SU-DHL-6 (cell line): ENCODE measurements at regions not wholly inside any gene's neighbourhood (a gene's known extent, or its start where the extent isn't known, plus 50 kb on each side); places are given as distances from the start of the nearest gene placed in this dataset.

Source experiments
- H2AFZ ChIP-seq: fragments of 200-600 bp; sonication (generic); 2 replicates; pipeline ENCODE4 v1.6.1; 2014; ENCODE audit warnings: low read depth, mild to moderate bottlenecking, moderate library complexity, mixed read lengths, antibody characterized with exemption, low read length; ENCODE audit not compliant: severe bottlenecking
- H3F3A ChIP-seq: fragments of 200-600 bp; shearing (Covaris generic); 2 replicates; pipeline ENCODE4 v1.6.0; 2016; ENCODE audit warnings: antibody characterized with exemption, mild to moderate bottlenecking; ENCODE audit not compliant: insufficient read depth
- H3K27ac ChIP-seq: fragments of 200-600 bp; sonication (generic); 2 replicates; pipeline ENCODE4 v1.5.1; 2016; ENCODE audit warnings: low read depth, mild to moderate bottlenecking, low read length, moderate library complexity, mixed read lengths
- H3K27me3 ChIP-seq: fragments of 200-600 bp; sonication (generic), shearing (Covaris generic); 2 replicates; pipeline ENCODE4 v1.6.0; 2014; ENCODE audit warnings: mild to moderate bottlenecking, low read length
- H3K36me3 ChIP-seq: fragments of 200-600 bp; sonication (generic); 2 replicates; pipeline ENCODE4 v1.6.1; 2014; ENCODE audit warnings: mild to moderate bottlenecking, low read length, mixed read lengths
- H3K4me2 ChIP-seq: fragments of 300-600, 200-600 bp; shearing (Covaris generic), sonication (generic); 2 replicates; pipeline ENCODE4 v1.6.0; 2014; ENCODE audit warnings: low read length, low read depth, mild to moderate bottlenecking; ENCODE audit not compliant: poor library complexity, severe bottlenecking
- H3K4me3 ChIP-seq: fragments of 200-600 bp; sonication (generic); 2 replicates; pipeline ENCODE4 v1.5.1; 2014; ENCODE audit warnings: antibody characterized with exemption, low read length, mild to moderate bottlenecking, mixed read lengths; ENCODE audit not compliant: insufficient read depth, poor library complexity, severe bottlenecking
- H3K79me2 ChIP-seq: fragments of 200-600 bp; sonication (generic); 2 replicates; pipeline ENCODE4 v1.6.1; 2014; ENCODE audit warnings: mild to moderate bottlenecking, low read length, moderate library complexity; ENCODE audit not compliant: insufficient read depth
- H3K9ac ChIP-seq: fragments of 200-600 bp; sonication (generic); 2 replicates; pipeline ENCODE4 v1.7.0; 2014; ENCODE audit warnings: mild to moderate bottlenecking, low read length
- H3K9me2 ChIP-seq: fragments of 200-600 bp; sonication (generic); replicated peaks from 2 replicates; pipeline ENCODE4 v1.6.1; 2014; ENCODE audit warnings: low read length; ENCODE audit not compliant: insufficient read depth
- H3K9me3 ChIP-seq: fragments of 200-600 bp; sonication (generic); 2 replicates; pipeline ENCODE4 v1.6.1; 2014; ENCODE audit warnings: low read length, mixed read lengths; ENCODE audit not compliant: insufficient read depth
- H4K20me1 ChIP-seq: fragments of 200-600 bp; sonication (generic); 2 replicates; pipeline ENCODE4 v1.6.1; 2014; ENCODE audit warnings: low read depth, mild to moderate bottlenecking, antibody characterized with exemption, low read length, moderate library complexity, mixed read lengths
- EZH2phosphoT487 ChIP-seq: fragments of 200-600 bp; sonication (generic), shearing (Covaris generic); conservative IDR thresholded peaks from 2 replicates; pipeline ENCODE4 v1.6.1; 2018; ENCODE audit warnings: mild to moderate bottlenecking, antibody characterized with exemption, low read length, moderate library complexity, mixed read lengths
- TF ChIP-seq, protein P1 (sequence below): fragments of 200-600 bp; sonication (generic); IDR thresholded peaks from one replicate; pipeline ENCODE4 v1.5.1; 2017; ENCODE audit warnings: antibody characterized with exemption, mild to moderate bottlenecking, low read length, moderate library complexity; ENCODE audit not compliant: insufficient read depth, poor library complexity, severe bottlenecking

DNA sequence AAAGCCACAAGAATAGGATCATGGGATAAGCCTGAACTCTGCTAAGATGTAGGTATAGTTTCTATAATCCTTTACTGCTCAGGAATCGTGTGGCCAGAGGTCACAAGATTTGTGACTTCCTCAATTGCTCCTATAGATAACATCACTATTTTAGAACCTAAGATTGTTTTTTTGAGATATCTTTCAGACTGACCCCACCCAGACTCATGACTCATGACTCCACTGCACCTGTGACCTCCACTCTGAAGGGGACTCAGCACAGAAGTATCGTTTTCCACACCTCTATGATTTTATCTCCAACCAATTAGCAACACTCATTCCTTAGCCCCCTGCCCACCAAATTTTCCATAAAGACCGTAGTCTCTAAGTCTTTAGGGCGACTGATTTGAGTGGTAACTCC lies 124.5 kb upstream of the KCNK1 start:
- H3K9me3 ChIP-seq: no peaks in the 10 kb centered on the region
- no peak for TF ChIP-seq EZH2phosphoT487
- TF ChIP-seq, protein P1, sequence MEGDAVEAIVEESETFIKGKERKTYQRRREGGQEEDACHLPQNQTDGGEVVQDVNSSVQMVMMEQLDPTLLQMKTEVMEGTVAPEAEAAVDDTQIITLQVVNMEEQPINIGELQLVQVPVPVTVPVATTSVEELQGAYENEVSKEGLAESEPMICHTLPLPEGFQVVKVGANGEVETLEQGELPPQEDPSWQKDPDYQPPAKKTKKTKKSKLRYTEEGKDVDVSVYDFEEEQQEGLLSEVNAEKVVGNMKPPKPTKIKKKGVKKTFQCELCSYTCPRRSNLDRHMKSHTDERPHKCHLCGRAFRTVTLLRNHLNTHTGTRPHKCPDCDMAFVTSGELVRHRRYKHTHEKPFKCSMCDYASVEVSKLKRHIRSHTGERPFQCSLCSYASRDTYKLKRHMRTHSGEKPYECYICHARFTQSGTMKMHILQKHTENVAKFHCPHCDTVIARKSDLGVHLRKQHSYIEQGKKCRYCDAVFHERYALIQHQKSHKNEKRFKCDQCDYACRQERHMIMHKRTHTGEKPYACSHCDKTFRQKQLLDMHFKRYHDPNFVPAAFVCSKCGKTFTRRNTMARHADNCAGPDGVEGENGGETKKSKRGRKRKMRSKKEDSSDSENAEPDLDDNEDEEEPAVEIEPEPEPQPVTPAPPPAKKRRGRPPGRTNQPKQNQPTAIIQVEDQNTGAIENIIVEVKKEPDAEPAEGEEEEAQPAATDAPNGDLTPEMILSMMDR: no peak
- no peak overlapping the region for H3K4me2 ChIP-seq
- no peaks in the 10 kb centered on the region for H3K36me3 ChIP-seq
- no peaks in the 10 kb centered on the region for H3K79me2 ChIP-seq
- no peaks in the 10 kb centered on the region for H3K9me2 ChIP-seq
- no peak overlapping the region for H3K4me3 ChIP-seq
- H2AFZ ChIP-seq: no peak overlapping the region
- no peak overlapping the region for H3K9ac ChIP-seq
- H3K27me3 ChIP-seq: no peaks in the 10 kb centered on the region
- H4K20me1 ChIP-seq: no peaks in the 10 kb centered on the region
- no peaks in the 10 kb centered on the region for H3F3A ChIP-seq
- no peak overlapping the region for H3K27ac ChIP-seq

DNA sequence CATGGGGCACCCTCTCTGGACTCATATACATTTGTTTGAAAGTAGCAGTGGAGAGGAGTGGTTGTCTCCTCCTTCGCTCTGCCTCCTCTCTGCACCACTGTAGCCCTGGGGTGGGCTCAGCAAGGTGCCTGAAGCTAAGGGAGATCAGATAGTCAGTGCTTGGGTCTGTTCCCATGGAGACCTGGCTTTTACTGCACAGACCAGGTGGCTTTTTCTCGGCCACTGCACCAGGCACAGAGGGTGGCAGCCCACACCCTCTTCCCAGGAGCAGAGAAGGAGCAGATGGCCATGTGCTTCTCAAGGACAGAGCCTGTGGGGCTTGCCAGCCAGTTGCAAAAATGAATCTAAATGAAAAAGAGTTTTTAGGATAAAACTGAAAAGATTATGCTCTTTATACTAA lies 123.4 kb upstream of the KCNK1 start:
- Histone ChIP-seq H3K79me2 (no peaks in the 10 kb centered on the region), H3K4me2 (no peak overlapping the region), H2AFZ (no peak overlapping the region), H3K27me3 (no peaks in the 10 kb centered on the region), H3K9me3 (no peaks in the 10 kb centered on the region), H3K4me3 (no peak overlapping the region), H3K9me2 (no peaks in the 10 kb centered on the region), H3K9ac (no peak overlapping the region), H3K36me3 (no peaks in the 10 kb centered on the region), H3K27ac (no peak overlapping the region), H4K20me1 (no peaks in the 10 kb centered on the region), H3F3A (no peaks in the 10 kb centered on the region)
- no peak for TF ChIP-seq EZH2phosphoT487
- TF ChIP-seq, protein P1: no peak

DNA sequence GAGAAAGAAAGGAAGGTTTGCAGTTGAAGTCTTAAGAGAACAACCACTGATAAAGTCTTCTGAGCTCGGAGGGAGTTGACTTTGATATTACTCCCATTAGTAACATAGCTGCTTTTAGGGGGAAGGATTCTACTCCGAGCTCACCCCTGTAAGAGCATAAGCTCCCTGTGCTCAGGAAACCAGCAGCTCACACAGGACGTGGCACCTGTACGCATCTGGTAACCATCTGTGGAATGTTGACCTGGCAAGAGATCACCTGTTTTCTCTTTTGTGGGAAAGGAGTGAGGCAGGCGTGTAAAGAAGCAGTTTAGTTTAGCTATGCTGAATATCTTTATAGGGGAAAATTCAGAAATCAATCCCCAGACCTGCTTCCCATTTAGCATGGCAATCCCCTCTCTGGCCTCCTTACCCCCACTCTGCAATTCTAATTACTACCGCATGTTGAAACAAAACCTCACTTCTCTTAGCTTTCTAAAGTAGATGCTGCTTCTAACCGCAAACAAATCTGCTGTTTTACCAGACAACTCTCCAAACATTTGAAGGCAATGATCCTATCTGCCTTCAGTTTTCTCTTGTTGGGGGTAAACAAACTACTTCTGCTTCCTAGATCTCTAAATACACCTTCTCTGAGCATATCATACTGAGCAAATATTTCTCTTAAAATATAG lies 121.8 kb upstream of the KCNK1 start:
- no peaks in the 10 kb centered on the region for H3K9me3 ChIP-seq
- no peaks in the 10 kb centered on the region for H3K27me3 ChIP-seq
- no peak overlapping the region for H3K4me2 ChIP-seq
- no peak overlapping the region for H3K9ac ChIP-seq
- TF ChIP-seq, protein P1: no peak
- TF ChIP-seq EZH2phosphoT487: no peak
- H4K20me1 ChIP-seq: no peaks in the 10 kb centered on the region
- no peaks in the 10 kb centered on the region for H3K79me2 ChIP-seq
- H2AFZ ChIP-seq: no peak overlapping the region
- H3F3A ChIP-seq: no peaks in the 10 kb centered on the region
- H3K4me3 ChIP-seq: no peak overlapping the region
- no peaks in the 10 kb centered on the region for H3K9me2 ChIP-seq
- H3K36me3 ChIP-seq: no peaks in the 10 kb centered on the region
- no peak overlapping the region for H3K27ac ChIP-seq
